ENCODE measurements at regions not wholly inside any gene's neighbourhood (a gene's known extent, or its start where the extent isn't known, plus 50 kb on each side); places are given as distances from the start of the nearest gene placed in this dataset.
"Not testable (repeated sequence)": the region's sequence is repeated elsewhere in the genome, so short reads cannot be mapped to it uniquely, and the experiment has no call there.

GRCh38 chr2:150803689-150804398 lies 316.4 kb upstream of the RND3 start:
- no peaks in the 10 kb centered on the region for H3K27me3 ChIP-seq
- no peak for DNase-seq
- H3K4me3 ChIP-seq = no peak overlapping the region
- no peak for TF ChIP-seq POLR2A (IDR thresholded peaks at IDR 0.05)
- TF ChIP-seq, protein P1, sequence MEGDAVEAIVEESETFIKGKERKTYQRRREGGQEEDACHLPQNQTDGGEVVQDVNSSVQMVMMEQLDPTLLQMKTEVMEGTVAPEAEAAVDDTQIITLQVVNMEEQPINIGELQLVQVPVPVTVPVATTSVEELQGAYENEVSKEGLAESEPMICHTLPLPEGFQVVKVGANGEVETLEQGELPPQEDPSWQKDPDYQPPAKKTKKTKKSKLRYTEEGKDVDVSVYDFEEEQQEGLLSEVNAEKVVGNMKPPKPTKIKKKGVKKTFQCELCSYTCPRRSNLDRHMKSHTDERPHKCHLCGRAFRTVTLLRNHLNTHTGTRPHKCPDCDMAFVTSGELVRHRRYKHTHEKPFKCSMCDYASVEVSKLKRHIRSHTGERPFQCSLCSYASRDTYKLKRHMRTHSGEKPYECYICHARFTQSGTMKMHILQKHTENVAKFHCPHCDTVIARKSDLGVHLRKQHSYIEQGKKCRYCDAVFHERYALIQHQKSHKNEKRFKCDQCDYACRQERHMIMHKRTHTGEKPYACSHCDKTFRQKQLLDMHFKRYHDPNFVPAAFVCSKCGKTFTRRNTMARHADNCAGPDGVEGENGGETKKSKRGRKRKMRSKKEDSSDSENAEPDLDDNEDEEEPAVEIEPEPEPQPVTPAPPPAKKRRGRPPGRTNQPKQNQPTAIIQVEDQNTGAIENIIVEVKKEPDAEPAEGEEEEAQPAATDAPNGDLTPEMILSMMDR (IDR thresholded peaks at IDR 0.05) = no peak
- H3K27ac ChIP-seq = no peak overlapping the region
- H3K36me3 ChIP-seq = no peaks in the 10 kb centered on the region
- H3K4me1 ChIP-seq = no peaks in the 10 kb centered on the region
- intact Hi-C loops (cut with DNase I; ENCODE audit: low total_unique reads) = no loop called here
- no peaks in the 10 kb centered on the region for H3K9me3 ChIP-seq

- DNase-seq = no peak
- Histone ChIP-seq H3K36me3 (no peaks in the 10 kb centered on the region), H3K4me1 (no peaks in the 10 kb centered on the region), H3K27ac (no peak overlapping the region), H3K27me3 (no peaks in the 10 kb centered on the region), H3K9me3 (no peaks in the 10 kb centered on the region), H3K4me3 (no peak overlapping the region)
- intact Hi-C loops (cut with DNase I; ENCODE audit: low total_unique reads) = no loop called here
- no peak for TF ChIP-seq POLR2A (IDR thresholded peaks at IDR 0.05)
- TF ChIP-seq, protein P1 (IDR thresholded peaks at IDR 0.05) = no peak
Observed at GRCh38 chr2:150802635-150803034, 315.2 kb upstream of the RND3 start.

DNA sequence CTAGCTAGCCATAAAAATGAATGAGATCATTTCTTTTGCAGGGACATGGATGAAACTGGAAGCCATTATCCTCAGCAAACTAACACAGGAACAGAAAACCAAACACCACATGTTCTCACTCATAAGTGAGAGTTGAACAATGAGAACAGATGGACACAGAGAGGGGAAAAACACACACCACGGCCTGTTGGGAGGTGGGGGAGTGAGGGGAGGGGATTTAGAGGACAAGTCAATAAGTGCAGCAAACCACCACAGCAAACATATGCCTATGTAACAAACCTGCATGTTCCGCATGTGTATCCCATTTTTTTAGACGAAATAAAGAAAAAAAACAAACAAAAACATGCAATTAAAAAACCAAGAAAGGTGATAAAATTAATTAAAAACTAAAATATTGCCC lies 308.8 kb upstream of the RND3 start:
- H3K9me3 ChIP-seq; H3K4me1 ChIP-seq; H3K27me3 ChIP-seq; H3K27ac ChIP-seq; intact Hi-C loops (cut with DNase I; ENCODE audit: low total_unique reads); H3K4me3 ChIP-seq; H3K36me3 ChIP-seq; DNase-seq: not testable (repeated sequence)

DNA sequence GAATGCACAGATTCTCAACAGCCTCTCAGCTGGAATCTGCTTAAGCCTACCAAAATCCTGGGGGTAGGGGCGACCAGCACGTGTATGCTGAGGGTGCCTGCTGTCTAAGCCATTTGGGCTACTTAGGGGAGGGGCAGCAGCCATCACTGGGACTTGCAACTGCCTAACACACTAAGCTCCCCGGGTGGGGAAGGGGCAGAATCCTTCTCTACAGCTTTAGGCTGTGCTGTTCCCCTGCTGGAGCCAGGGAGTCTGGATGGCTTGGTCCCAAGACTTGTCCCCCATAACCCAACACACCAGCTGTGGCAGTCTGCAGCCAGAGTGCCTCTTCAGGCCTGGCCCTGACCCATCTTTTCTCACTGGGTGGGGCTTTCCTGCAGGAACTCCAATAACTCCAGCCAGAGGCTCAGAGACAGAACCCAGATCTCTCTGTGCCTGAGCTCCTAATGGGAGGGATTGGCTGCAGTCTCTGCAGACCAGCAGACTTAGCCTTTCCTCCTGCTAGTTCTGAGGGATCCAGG lies 305.4 kb upstream of the RND3 start:
- H3K36me3 ChIP-seq = no peaks in the 10 kb centered on the region
- intact Hi-C loops (cut with DNase I; ENCODE audit: low total_unique reads) = no loop called here

GRCh38 chr2:150791567-150791966 lies 304.1 kb upstream of the RND3 start:
- intact Hi-C loops (cut with DNase I; ENCODE audit: low total_unique reads) = no loop called here

More for the DNA sequence above, 305.4 kb upstream of the RND3 start:
- no peak overlapping the region for H3K4me3 ChIP-seq
- no peak for TF ChIP-seq POLR2A (IDR thresholded peaks at IDR 0.05)
- TF ChIP-seq, protein P1 (IDR thresholded peaks at IDR 0.05) = no peak
- peaks cover 0 to 3% of the 10 kb centered on the region in 2 donors for H3K9me3 ChIP-seq
- H3K4me1 ChIP-seq = no peaks in the 10 kb centered on the region
- no peaks in the 10 kb centered on the region for H3K27me3 ChIP-seq
- no peak for DNase-seq
- H3K27ac ChIP-seq = no peak overlapping the region

More at GRCh38 chr2:150791567-150791966, 304.1 kb upstream of the RND3 start:
- TF ChIP-seq POLR2A (IDR thresholded peaks at IDR 0.05) = no peak
- TF ChIP-seq, protein P1 (IDR thresholded peaks at IDR 0.05) = no peak
- H3K36me3 ChIP-seq = no peaks in the 10 kb centered on the region
- H3K27me3 ChIP-seq = no peaks in the 10 kb centered on the region
- H3K27ac ChIP-seq = no peak overlapping the region
- H3K9me3 ChIP-seq = peaks cover 0 to 3% of the 10 kb centered on the region in 2 donors
- no peak overlapping the region for H3K4me3 ChIP-seq
- no peaks in the 10 kb centered on the region for H3K4me1 ChIP-seq
- no peak for DNase-seq
